ENCODE measurements at regions not wholly inside any gene's neighbourhood (a gene's known extent, or its start where the extent isn't known, plus 50 kb on each side); places are given as distances from the start of the nearest gene placed in this dataset.

GRCh38 chr1:102715150-102715549, 393.2 kb downstream of the COL11A1 start:
- no peaks in the 10 kb centered on the region for H3K4me1 ChIP-seq
- TF ChIP-seq CTCF (IDR thresholded peaks at IDR 0.05): no peak
- H3K27ac ChIP-seq: no peak overlapping the region
- no peak for DNase-seq
- no peaks in the 10 kb centered on the region for H3K27me3 ChIP-seq
- no peaks in the 10 kb centered on the region for H3K36me3 ChIP-seq
- intact Hi-C loops (cut with DNase I; ENCODE audit: low total_unique reads): no loop called here
- H3K4me3 ChIP-seq: no peak overlapping the region
- H3K9me3 ChIP-seq: no peaks in the 10 kb centered on the region

- Histone ChIP-seq H3K27ac (no peak overlapping the region), H3K27me3 (no peaks in the 10 kb centered on the region), H3K9me3 (no peaks in the 10 kb centered on the region), H3K36me3 (no peaks in the 10 kb centered on the region), H3K4me3 (no peak overlapping the region), H3K4me1 (no peaks in the 10 kb centered on the region)
- intact Hi-C loops (cut with DNase I; ENCODE audit: low total_unique reads): no loop called here
- no peak for DNase-seq
- no peak for TF ChIP-seq CTCF (IDR thresholded peaks at IDR 0.05)
These were observed 408.8 kb downstream of the COL11A1 start for GRCh38 chr1:102699524-102699923.

- Histone ChIP-seq H3K4me1 (no peaks in the 10 kb centered on the region), H3K9me3 (peaks cover 0 to 4% (median 0%) of the 10 kb centered on the region in 3 donors), H3K27ac (no peak overlapping the region), H3K36me3 (no peaks in the 10 kb centered on the region), H3K4me3 (no peak overlapping the region), H3K27me3 (no peaks in the 10 kb centered on the region)
- DNase-seq: no peak
- no peak for TF ChIP-seq CTCF (IDR thresholded peaks at IDR 0.05)
- intact Hi-C loops (cut with DNase I; ENCODE audit: low total_unique reads): no loop called here
These were observed 415.0 kb downstream of the COL11A1 start for GRCh38 chr1:102693345-102693744.

- intact Hi-C loops (cut with DNase I; ENCODE audit: low total_unique reads): no loop called here
- no peak for TF ChIP-seq CTCF (IDR thresholded peaks at IDR 0.05)
These were observed 416.7 kb downstream of the COL11A1 start for GRCh38 chr1:102691592-102692090.

DNA sequence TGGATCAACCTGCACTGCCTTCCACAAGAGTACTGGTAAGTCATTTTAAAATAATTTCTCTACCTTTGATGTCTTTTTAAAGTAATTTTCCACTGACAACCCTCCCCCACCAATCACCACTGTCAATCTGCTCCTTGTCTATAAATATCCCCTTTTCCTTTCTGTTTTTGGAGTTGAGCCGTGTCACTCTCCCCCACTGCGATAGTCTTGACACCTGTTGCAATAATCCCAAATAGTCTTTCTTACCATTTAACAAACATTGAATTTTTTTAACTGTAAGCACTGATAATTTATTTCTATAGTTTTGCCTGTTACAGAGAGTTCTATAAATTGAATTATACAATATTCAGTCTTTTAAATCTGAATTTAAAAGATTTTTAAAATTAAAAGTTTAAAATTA, 420.9 kb downstream of the COL11A1 start:
- intact Hi-C loops (cut with DNase I; ENCODE audit: low total_unique reads): no loop called here

More at GRCh38 chr1:102691592-102692090, 416.7 kb downstream of the COL11A1 start:
- Histone ChIP-seq H3K27ac (no peak overlapping the region), H3K4me3 (no peak overlapping the region), H3K36me3 (no peaks in the 10 kb centered on the region), H3K9me3 (peaks cover 0 to 4% (median 0%) of the 10 kb centered on the region in 3 donors), H3K27me3 (no peaks in the 10 kb centered on the region), H3K4me1 (no peaks in the 10 kb centered on the region)
- DNase-seq: no peak

More for the DNA sequence above, 420.9 kb downstream of the COL11A1 start:
- no peak overlapping the region for H3K4me3 ChIP-seq
- H3K27me3 ChIP-seq: no peaks in the 10 kb centered on the region
- H3K4me1 ChIP-seq: no peaks in the 10 kb centered on the region
- TF ChIP-seq CTCF (IDR thresholded peaks at IDR 0.05): no peak
- no peaks in the 10 kb centered on the region for H3K9me3 ChIP-seq
- no peak for DNase-seq
- no peaks in the 10 kb centered on the region for H3K36me3 ChIP-seq
- no peak overlapping the region for H3K27ac ChIP-seq
